Hindlimb muscle (tissue), 1 donor: ENCODE measurements at regions not wholly inside any gene's neighbourhood (a gene's known extent, or its start where the extent isn't known, plus 50 kb on each side); places are given as distances from the start of the nearest gene placed in this dataset.
"Not testable (repeated sequence)": the region's sequence is repeated elsewhere in the genome, so short reads cannot be mapped to it uniquely, and the experiment has no call there.

Experiments used
- DNase-seq: peaks from one replicate; pipeline ENCODE4 v3.0.0-alpha.2; 2013

DNA sequence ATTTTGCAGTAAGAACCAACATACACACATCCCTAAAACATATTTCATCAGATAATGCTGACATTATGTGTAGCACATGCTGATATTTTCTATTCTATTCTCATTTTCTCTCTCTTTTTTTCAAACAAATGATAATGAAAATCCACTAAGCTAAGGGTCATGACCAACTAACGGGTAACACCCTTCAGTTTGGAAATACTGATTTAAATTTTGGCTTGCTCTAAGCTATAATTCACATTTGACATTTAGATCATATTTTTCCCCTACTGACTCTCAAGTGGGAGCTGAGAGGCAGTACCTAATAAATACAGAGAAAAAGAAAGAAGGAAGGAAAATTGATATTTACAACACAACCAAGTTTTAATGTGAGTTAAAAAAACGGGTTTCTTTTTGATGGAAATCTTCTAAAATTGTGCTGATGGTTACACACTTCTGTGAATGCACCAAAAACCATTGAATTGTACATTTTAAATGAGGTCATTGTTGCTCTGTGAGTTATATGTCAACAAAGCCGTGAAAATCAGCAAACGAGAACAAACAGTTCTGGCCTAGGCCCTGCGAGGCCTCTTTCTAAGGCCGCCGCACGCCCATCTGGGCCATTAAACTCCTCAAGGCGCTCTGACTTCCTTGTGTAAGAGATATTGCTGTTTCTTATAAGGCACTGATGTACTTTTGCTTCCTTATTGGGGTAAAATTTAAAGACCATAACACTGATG lies 124.2 kb downstream of the GALR1 start:
- peak; percentile 39 for DNase-seq

GRCh38 chr18:77374446-77374805 lies 124.8 kb downstream of the GALR1 start:
- peak; percentile 20 for DNase-seq

GRCh38 chr18:77376043-77376732 lies 126.5 kb downstream of the GALR1 start:
- no peak for DNase-seq

DNA sequence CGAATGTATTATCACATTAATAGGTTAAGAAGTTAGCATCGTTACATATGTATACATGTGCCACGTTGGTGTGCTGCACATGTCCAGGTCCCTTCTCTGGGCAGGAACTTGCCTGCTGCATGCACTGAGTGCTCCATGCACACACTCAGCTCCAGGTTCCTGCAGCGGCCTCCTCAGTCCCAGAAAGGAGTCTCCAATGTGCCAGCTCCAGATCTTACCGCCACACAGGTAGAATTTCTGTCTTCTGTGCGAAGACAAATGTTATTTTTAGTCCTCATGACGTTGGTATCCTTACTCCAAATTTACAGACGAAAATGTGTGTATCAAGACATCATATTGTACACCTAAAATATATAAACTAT lies 127.1 kb downstream of the GALR1 start:
- no peak for DNase-seq

- DNase-seq = no peak
Measured at GRCh38 chr18:77377813-77378212, 128.2 kb downstream of the GALR1 start.

- no peak for DNase-seq
Measured at GRCh38 chr18:77379976-77380509, 130.4 kb downstream of the GALR1 start.

DNA sequence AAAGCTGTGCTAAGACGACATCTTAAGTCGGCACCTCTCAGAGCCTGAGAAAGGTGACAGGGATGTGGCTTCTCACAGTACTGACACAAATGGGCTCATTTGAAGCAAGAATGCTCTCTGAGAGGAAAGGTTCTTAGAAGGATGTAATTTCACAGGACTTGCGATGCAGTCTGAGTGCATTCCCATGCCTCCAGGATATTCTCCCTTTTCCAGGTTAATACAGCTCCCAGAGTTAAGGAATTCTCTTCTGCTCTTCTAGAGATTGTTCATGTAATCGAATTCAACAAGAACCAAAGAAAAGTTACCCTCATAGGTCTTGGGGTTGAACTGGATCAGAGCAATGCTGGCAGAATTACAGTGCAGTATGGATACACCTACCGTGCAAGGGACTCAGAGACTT lies 131.0 kb downstream of the GALR1 start:
- no peak for DNase-seq

DNA sequence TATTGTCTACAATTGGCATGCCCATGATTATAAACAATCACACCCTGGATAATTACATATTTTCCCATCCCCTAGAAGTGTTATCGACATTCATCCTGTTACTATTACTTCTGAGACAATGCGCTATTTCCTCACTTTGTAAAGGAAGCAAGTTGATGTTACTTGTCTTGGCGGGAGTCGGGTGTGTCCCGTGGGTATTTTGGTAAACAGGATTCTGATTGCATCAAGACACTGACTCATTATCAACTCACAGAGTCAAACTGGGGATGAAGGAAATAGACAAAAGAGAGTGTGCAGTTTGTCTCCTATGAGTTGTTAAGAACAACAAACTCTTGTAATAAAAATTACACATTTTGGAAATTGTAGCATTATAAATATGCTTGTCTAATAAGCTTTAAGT lies 142.7 kb downstream of the GALR1 start:
- DNase-seq = no peak

- no peak for DNase-seq
Measured at GRCh38 chr18:77393519-77393918, 143.9 kb downstream of the GALR1 start.

DNA sequence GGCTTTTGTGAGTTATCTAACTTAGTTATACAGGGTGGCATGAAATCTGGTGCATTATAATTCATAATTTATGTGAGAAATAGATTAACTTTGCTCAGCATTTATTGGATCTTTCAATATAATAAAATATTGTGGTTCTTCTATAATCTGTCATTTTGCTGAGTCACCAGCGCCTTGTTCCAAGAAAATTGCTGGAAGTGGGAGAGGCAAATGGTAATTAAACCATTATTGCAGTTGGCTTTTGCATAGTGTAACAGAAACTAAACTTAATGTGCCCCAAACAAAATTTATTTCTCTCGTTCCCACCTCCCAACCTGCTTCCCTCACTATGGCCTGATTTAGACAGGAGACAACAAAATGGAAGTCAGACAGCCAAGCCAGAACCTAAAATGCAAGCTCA lies 146.3 kb downstream of the GALR1 start:
- DNase-seq = no peak

- DNase-seq = no peak
Measured at GRCh38 chr18:77397056-77397455, 147.4 kb downstream of the GALR1 start.

DNA sequence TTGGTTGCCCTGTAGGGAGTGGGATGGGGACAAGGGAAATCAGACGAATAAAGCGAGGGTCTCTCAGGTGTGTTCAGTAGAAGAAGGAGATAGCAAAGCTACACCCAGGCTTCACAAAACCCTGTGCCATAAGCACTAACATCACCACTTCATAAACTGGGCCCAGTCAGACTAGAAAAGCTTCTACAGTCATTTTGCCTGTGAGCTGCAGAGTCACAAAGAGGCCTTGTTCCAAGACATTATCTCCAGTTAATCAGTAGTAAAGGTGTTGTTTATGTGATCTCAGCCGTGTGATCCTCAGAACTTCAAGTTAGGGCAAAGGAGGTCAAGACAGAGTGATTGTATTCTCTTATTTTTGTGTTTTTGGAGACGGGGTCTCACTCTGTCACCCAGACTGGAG lies 148.0 kb downstream of the GALR1 start:
- DNase-seq = no peak

- DNase-seq = no peak
Measured at GRCh38 chr18:77400561-77400960, 150.9 kb downstream of the GALR1 start.

DNA sequence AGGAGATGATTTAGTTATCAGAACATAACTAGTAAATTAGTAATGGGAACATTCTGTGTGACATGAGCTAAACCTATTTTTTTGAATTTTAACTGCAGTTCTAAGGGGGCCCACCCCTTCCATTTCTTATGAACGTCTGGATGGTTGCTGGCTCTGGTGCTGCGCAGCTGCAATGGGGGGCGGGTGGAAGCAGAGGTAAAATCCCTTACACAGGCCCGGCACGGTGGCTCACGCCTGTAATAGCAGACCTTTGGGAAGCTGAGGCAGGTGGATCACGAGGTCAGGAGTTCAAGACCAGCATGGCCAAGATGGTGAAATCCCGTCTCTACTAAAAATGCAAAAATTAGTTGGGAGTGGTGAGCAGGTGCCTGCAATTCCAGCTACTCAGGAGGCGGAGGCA lies 151.5 kb downstream of the GALR1 start:
- no peak for DNase-seq

DNA sequence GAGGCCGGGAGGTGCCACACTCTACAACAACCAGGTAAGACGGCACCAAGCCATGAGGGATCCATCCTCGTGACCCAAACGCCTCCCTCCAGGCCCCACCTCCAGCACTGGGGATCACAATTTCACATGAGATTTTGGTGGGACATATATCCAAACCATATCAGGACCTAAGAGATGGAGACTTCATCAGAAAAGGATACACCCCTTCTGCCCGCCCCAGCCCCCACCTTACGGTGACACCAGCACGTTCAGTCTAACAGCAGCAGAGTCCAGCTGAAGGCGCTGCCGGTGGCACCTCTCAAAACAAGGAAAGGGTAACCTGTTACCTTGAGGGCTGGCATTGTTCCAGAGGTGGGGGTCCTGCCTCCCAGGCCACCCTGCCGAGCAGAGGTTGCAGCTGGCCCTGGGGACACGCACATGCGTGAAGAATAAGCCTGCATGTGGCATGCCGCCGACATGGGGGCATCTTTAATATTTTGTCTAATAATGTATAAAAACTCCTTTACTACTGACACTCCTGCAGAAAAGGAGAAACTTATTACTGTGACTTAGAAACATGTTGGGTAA lies 154.4 kb downstream of the GALR1 start:
- no peak for DNase-seq

DNA sequence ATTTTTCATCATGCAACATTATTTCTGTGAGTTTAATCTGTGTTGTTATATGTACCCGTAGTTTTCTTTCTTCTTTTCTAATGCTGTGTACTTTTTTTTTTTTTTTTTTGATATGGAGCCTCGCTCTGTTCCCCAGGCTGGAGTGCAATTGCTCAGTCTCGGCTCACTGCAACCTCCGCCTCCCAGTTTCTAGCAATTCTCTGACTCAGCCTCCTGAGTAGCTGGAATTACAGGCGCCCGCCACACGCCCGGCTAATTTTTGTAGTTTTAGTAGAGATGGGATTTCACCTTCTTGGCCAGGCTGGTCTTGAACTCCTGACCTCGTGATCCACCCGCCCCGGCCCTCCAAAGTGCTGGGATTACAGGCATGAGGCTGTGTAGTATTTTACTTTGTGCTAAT lies 155.4 kb downstream of the GALR1 start:
- no peak for DNase-seq

DNA sequence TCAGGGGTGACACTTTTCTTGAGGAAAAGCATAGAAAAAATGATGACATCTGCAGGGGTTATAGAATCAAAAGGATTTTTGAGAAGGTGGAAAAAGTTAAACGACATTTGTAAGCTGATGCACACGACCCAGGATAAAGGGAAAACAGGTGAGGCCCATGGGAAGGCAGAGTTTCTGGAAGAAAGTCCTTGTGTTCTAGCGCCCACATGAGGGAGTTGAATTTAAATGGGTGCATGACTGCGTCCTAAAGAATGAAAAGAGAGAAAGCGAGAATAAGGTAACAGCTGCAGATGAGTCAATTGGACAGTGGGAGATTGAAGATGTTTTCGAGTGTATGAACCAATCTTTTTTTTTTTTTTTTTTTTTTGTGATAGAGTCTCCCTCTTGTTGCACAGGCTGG lies 158.1 kb downstream of the GALR1 start:
- DNase-seq = no peak

DNA sequence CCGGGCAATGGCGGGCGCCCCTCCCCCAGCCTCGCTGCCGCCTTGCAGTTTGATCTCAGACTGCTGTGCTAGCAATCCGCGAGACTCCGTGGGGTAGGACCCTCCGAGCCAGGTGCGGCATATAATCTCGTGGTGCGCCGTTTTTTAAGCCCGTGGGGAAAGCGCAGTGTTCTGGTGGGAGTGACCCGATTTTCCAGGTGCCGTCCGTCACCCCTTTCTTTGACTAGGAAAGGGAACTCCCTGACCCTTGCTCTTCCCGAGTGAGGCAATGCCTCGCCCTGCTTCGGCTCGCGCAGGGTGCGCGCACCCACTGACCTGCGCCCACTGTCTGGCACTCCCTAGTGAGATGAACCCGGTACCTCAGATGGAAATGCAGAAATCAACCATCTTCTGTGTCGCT lies 171.9 kb downstream of the GALR1 start:
- not testable (repeated sequence) for DNase-seq

- no peak for DNase-seq
Measured at GRCh38 chr18:77422974-77423867, 173.6 kb downstream of the GALR1 start.

DNA sequence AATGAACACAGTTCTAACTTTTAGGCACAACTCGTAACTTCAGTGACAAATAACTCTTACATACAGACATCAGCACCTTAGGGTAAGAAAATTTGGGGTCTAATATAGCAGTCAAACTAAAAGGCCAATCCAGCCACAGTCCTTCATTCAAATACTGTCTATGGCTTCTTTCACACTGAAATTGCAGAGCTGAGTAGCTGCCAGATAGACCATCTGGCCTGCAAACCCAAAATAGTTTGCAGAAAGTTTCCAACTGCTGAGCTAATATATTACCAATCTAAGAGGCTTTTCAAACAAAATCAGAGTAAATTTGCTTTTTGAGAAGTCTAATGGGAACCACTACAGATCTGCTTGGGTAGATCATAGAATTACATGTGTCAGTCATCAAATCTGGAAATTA lies 183.4 kb downstream of the GALR1 start:
- DNase-seq = peak; percentile 41

GRCh38 chr18:77439888-77440287 lies 190.2 kb downstream of the GALR1 start:
- DNase-seq = no peak

DNA sequence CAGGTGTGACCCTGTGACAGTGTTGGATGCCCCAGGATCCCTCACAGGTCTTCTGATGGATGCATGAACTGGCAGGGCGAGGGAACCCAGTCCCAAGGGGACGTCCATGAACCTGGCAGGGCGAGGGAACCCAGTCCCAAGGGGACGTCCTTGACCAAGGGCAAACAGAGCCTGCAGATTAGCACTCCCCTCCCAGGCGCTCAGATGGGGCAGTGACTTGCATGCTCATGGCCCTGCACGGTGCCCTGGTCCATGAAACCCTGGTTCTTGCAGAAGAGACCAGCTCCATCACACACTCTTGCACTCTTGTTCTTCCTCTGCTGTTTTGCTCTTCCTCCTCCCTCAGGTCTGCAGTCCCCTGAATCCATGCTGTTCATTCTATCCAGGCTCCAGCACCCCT lies 192.7 kb downstream of the GALR1 start:
- no peak for DNase-seq

GRCh38 chr18:77444385-77444784 lies 194.7 kb downstream of the GALR1 start:
- no peak for DNase-seq
